ENCODE measurements at regions not wholly inside any gene's neighbourhood (a gene's known extent, or its start where the extent isn't known, plus 50 kb on each side); places are given as distances from the start of the nearest gene placed in this dataset.

GRCh38 chr9:106288689-106289088 lies 574.3 kb upstream of the ZNF462 start:
- TF ChIP-seq EZH2phosphoT487 (IDR thresholded peaks at IDR 0.05; ENCODE audit: borderline replicate concordance, low read depth, low read length) (no peak), CTCF (conservative IDR thresholded peaks at IDR 0.05; ENCODE audit: low read length) (no peak)
